ENCODE measurements at regions not wholly inside any gene's neighbourhood (a gene's known extent, or its start where the extent isn't known, plus 50 kb on each side); places are given as distances from the start of the nearest gene placed in this dataset.

DNA sequence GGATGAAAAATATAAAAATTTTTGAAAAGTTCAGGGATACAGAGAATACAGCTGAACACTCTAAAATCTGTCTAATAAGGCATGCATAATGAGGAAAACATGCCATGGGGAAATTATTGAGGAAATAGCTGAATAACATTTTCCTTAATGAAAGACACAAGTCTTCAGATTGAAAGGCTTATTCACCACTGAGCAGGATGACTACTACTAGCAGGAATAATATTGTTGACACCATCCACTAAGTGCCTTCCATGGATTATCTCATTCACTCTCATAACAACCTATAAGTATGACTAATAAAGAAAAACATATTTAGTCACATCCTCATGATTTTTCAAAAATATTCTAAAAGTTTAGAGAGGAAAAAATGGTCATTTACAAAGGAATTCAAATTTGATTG lies 96.7 kb upstream of the FER start:
- no peak for DNase-seq (ENCODE audit: low read depth in 4 of 4, low spot score in 2 of 4)

DNA sequence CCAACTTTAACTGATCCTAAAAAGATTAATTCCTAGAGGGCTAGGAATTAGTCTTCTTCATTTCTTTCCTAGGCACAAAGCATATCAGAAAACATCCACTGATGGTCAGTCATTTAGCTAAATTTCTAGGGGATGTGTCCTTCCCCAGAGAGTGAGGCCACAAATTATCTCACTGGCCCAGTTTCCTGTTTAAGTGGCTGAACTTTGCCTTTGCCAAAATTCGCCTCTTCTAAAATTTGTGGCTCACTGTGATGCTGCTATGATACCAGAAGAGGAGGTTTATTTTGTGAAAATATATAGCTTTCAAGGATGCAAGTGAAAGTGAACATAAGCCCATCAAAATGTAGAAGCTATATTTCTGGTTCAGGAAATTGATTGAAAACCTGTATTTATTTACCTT lies 98.1 kb upstream of the FER start:
- DNase-seq (ENCODE audit: low read depth in 4 of 4, low spot score in 2 of 4), result no peak

DNA sequence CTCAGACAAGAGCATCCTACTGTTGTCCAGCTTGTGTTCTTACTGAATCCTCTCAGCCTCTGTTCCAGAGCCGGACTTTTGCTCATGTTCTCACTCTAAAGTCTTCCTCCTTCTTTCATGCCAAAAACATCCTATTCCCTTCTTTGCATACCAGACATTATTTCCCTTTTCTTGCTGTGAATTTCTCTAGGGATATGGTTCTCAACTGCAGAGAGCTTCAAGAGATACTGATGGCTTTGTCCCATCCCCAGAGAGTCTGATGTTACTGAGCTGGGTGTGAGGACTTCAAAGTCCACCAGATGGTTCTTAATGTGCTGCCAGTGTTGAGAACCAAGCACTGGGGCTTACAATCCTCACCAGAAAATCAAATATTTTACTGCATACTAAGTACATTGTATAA lies 98.6 kb upstream of the FER start:
- DNase-seq (ENCODE audit: low read depth in 4 of 4, low spot score in 2 of 4), result no peak

DNA sequence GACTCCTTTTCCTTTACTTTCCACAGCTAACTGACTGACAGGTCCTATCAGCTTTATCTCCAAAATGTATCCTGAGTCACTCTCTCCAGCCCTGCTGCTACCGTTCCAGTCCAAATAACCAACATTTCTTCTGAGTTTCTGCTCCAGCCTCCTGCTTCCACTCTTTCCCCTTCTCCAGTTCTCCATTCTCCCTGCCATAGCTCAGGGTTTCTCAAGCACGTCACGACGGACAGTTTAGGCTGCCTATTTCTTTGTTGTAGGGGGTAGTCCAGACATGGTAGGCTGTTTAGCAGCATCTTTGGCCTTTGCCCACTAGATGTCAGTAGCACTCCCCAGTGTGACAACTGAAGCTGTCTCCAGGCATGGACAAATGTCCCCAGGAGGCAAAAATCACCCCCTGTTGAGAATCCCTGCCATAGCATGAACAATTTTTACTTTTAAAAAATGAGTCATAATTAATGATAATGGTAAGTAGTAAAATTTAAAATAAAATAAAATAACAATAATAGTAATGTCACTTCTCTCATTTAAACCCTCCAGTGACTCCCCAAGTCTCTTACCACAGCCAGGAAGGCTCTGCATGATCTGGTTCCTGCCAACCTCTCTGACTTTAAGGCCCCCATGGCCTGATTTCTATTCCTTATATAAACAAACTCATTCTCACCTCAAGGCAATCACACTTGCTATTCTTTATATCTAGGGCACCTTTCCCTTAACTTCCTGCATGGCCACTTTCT lies 105.4 kb upstream of the FER start:
- peak in 2 of 4 donors; percentile 38 to 53 for DNase-seq (ENCODE audit: low read depth in 4 of 4, low spot score in 2 of 4)

DNA sequence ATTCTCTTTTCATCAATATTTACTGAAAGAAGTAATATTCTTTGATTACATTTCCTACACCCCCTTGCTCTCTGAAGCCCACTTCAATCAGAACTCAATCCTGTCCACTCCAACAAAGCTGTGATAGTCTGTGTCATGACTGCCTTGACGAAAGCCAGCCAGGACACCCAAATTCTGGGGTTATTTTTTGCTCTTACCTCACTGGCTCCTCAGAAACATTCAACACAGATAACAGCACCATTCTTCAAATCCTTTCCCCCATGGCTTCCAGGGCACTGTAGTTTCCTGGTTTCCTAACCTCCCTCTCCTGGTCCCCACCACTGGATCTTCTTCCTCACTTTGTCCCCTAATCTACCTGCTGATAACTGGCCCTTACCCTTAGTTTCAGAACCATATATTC lies 106.1 kb upstream of the FER start:
- no peak for DNase-seq (ENCODE audit: low read depth in 4 of 4, low spot score in 2 of 4)

DNA sequence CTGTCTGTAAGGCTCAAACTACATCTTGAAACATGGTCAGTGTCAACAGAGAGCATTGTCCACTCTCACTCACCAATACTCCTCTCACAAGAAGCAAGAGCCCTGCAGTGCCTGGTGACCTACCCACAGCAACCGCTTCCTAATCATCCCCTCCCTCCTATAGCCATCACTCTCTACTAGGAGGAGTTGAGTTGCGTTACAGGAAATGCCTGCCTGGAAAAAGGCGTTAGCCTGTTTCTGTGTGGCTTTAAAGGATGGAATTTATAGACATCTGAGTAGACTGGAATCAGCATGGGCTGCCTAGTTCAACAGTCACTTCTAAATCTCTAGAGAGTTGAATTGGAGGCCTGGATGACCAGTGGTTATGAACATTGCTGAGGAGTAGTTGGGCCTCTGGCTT lies 108.3 kb upstream of the FER start:
- DNase-seq (ENCODE audit: low read depth in 4 of 4, low spot score in 2 of 4), result no peak

DNA sequence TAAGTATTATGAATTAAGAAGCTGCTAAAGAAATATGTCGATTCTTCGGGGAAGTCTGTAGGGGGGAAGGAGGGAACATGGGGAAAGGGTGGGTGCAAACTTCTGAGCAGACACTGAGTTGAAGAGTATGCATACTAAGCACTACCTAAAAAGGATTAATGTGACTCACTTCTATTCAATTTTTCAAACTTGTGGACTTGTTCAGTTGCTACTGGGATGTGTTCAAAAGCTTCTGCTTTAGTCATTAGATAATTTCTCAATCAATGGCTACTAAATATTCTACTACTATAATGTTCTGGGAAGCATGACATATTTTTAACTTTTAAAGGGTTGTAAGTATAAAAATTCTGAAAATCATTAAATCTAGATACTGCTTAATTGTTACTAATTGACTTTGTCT lies 109.7 kb upstream of the FER start:
- no peak for DNase-seq (ENCODE audit: low read depth in 4 of 4, low spot score in 2 of 4)

DNA sequence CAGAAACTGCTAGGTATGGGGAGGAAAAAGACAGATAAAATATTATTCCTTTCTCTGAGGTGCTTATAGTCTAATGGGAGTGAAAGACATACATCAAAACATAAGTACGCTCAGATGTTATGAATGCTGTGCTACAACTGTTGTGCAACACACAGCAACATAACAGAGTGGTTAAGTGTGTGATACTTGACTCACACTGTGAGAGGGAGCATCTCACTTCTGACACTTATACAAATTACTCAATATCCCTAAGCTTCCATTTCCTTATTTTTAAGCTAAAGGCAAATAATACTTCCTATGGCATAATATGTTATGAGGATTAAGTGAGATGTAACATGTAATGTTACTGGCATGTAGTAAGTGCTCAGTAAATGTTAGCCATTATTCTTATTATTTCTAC lies 110.6 kb upstream of the FER start:
- no peak for DNase-seq (ENCODE audit: low read depth in 4 of 4, low spot score in 2 of 4)

DNA sequence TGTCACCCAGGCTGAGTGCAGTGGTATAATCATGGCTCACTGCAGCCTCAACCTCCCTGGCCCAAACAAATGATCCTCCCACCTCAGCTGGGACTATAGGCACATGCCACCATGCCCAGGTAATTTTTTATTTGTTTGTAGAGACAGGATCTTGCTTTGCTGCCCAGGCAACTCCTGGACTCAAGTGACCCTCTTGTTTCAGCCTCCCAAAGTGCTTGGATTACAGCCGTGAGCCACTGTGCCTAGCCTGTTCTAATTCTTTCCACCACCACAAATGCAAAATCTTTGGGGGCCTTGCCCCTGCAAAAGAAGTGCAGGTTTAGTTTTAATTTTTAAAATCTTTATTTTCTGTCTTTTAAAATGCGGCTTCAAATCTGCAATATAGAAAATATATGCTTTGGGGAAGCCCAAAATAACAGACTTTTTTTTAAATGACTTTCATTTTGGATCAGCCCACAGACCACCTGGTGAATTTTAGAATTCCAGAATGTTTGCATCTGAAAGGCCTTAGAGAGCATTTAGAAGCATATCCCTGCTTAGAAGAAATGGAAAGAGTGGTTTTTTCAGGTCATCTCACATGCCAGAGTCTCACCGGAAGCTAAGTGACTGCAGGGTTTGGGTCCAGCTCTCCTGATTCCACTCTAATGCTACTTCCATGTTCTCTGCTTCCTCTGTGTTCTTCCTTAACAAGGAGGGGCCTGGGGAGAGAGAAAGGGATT lies 111.4 kb upstream of the FER start:
- no peak for DNase-seq (ENCODE audit: low read depth in 4 of 4, low spot score in 2 of 4)

DNA sequence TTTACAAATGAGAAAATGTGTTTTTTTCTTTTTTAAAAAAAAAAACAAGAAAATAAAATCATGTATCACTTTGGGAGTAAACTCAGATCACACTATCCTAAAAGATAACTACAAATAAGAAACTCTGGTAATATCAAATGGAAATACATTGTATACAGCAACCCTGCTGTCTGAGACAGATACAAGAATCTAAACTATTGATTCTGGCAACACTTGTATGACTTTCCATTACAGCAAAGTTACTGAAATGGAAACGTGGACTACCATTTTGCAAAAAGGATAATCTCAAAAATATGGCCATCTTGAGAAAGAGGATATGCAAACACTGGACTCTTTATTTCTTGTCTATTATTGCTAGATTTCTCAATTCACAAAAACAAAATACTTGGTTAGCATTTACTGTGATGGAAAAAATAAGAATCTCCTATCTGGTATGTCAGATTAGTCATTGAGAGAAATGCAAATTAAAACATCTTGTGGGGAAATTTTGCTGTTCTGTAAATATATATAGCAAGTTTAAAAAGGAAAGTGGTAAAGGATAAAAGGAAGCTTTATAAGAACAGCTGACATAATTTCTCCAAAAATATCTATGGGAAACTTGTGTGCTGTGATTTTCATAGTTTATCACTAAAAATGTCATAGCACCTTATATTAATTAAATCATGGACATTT lies 112.9 kb upstream of the FER start:
- no peak for DNase-seq (ENCODE audit: low read depth in 4 of 4, low spot score in 2 of 4)

DNA sequence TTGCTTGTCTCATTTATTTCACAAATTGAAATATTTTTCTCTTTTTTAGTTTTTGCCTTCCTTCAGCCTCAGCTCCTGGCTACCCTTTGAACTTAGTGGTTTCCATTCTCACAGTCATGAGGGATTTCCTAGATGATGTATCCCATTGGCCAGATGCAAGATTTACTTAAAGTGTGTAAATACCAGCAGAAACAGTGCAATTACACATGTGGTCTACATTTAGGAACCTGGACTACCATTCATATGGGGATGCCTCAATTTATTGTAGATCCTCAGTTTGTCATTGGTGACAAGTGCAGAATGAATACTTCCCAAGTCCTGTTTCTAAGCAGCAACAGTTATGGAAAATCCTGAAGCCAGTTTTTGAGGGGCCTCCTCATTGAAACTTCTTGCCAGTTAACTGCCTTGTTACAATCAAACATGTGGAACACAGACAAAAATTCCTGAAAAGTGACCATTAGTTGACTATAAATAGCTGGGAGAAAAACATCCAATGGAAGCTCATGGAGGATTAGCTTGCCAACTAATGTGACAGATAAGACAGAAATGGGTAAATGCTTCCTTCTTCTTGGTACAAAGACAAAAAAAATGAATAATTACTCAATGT lies 113.6 kb upstream of the FER start:
- no peak for DNase-seq (ENCODE audit: low read depth in 4 of 4, low spot score in 2 of 4)

DNA sequence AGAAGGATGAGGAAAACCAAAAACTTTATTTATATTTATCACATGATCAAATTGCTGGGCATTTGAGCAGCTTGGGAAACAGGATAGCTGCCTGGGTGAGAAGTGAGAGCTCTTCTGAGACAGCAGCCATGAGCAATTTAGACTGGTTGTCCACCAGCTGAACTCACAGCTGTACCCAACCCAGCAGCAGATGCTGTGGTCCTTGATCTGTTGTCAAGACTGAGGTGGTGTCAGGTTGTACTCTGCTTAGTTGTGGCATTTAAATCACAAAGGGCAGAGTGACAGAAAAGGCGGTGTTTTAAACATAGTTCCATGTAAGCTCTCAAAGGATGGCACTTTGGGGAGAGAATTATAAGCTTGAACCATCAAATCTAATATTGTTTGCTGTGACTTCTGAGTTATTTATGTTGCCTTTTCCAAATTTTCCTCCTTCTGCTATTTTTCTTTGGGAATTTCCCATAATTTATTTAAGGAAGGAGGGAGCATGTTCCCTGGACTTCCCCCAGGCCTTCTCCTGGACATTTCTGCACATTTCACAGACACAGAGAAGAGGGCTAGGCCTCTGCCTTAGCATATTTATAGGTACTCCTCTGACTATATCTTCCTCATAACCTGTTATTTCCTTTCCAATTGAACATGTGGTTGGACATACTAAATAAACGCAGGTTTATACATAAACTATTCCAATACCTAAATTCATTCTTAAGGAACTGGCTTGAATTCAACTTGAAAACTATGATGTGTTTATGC lies 117.7 kb upstream of the FER start:
- no peak for DNase-seq (ENCODE audit: low read depth in 4 of 4, low spot score in 2 of 4)

DNA sequence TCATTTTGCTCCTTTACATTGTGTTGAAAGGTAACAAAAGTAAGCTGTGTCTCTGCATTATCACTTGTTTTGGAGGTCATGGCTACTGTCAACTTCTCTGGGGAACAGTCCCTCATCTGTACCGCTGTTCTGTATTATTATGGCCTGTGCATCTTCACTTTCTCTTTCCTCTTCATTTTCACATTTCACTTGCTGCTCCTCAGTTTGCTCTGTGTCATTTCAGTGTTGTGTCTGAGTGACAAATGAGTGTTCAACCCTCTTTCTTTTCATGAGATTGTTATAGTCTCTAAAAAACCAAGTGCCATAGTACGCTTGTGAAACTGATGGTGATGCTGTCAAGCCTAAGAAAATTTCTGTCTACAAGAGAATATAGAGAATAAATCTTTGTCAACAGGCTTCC lies 122.0 kb upstream of the FER start:
- DNase-seq (ENCODE audit: low read depth in 4 of 4, low spot score in 2 of 4), result no peak

DNA sequence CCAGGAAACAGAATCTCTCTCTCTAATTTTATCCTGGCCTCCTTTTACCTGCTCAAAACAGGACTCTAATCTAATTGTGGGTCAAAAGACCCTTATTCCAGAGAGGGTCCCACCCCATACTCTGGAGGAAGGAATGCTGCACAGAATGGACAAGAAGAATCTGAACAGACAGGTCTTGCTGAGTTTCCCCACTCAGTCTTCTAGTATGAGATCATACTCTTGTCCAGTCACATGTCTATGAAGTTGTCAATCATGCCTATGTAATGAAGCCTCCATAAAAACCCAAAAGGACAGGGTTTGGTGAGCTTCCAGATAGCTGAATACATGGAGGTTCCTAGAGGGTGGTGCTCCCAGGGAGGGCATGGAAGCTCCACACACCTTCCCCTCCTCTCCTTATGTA lies 123.9 kb upstream of the FER start:
- DNase-seq (ENCODE audit: low read depth in 4 of 4, low spot score in 2 of 4), result no peak

DNA sequence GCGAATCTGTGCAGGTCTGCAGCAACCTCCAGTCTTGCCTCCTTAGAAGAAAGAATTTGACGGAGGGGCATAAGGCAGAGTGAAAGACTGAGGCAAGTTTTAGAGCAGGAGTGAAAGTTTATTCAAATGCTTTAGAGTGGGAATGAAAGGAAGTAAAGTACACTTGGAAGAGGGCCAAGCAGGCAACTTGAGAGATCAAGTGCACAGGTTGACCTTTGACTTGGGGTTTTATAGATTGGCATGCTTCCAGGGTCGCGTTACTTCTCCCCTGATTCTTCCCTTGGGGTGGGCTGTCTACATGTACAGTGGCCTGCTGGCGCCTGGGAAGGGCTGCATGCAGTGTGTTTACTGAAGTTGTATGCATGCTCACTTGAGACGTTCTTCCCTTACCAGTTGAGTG lies 127.2 kb upstream of the FER start:
- DNase-seq (ENCODE audit: low read depth in 4 of 4, low spot score in 2 of 4), result no peak

DNA sequence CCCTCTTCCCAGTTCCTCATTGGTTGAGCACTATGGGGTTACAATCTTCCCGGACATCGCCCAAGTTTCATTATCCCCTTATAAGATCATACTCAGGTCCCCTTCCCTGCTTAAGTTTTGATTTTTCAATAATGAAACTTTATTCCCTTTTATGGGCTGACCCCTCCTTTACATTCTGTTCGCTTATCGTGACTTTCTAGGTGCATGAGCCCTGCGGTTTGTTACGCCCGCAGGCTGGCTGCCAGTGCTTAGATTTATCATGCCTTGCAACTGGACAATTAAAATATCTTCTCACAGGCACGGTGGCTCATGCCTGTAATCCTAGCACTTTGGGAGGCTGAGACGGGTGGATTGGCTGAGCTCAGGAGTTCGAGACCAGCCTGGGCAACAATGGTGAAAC lies 127.9 kb upstream of the FER start:
- DNase-seq (ENCODE audit: low read depth in 4 of 4, low spot score in 2 of 4), result no peak

DNA sequence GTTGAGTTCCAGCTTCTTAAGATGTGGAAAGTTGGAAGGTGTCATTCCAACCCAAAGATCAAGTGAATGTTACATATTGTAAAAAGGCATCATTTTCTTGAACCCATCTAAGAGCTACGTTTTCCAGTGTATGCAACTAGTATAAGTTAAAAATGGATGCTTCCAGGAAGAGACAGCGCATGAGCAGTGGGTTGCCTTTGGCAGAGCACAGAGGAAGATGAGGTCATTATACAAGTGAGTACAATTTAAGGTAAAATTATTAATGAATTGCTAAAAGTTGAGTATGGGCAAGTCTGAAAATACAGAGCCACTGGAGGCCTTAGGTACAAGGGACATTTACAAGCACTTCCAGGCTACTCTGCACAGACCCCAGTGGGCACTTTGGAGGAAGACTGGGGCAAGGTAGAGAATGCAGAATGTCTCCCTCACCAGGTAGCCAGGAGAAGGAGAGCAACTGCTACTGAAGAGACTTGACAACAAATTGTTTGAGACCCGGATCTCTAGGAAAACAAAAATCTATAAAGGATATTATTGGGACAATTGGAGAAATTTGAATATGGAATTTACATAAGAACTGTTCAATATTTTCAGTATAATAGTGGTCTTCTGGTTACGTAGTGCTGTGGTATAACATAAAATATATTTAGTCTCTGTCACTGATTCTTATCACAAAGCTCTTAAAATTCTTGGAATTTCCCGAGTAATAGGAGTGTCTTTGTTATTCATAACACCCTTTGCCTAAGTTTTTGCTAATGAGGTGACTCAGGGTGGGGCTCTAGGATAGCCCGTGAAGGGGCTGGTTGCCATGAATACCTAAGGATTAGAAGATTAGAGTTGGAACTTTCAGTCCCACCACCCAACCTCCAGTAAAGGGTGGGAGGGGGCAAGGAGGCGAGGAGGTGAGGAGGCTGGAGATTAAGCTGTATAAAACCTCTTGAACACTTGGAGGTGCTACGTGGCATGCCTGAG lies 129.9 kb upstream of the FER start:
- no peak for DNase-seq (ENCODE audit: low read depth in 4 of 4, low spot score in 2 of 4)

DNA sequence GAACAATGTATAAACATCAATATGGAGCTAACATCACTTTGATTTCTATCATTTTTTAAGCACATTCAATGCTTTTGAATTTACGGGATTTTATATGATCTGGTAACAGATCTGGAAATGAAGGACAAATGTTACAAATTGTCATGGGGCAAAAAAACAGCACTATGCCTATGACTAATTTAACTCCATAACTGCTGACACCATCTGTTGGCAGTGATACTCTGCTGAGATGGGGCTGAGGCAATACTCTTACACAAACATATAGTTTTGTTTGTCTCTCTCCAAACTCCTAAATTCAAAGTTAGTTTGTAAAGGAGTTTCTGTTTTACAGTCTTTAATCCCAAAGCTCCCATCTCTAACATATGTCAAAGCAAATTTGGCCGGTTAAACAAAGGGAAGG lies 132.5 kb upstream of the FER start:
- DNase-seq (ENCODE audit: low read depth in 4 of 4, low spot score in 2 of 4), result no peak

DNA sequence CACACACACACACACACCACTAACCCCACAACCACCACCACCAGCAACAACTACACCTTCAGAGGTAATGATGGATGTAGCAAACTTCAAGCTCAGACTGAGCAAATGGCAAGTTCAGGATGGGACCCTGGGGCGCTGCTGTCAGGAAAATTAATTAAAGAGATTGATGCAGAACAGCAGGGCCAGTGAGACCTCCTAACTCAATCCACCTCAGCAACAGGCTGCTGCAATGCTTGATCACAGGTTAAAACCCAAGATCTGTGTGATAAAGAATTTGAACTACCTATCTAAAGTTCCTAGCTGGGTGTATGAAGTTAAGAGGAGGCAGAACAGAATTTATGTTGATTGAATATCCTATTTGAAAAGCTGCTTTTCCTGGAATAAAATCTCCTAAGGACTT lies 140.3 kb upstream of the FER start:
- DNase-seq (ENCODE audit: low read depth in 4 of 4, low spot score in 2 of 4), result no peak

DNA sequence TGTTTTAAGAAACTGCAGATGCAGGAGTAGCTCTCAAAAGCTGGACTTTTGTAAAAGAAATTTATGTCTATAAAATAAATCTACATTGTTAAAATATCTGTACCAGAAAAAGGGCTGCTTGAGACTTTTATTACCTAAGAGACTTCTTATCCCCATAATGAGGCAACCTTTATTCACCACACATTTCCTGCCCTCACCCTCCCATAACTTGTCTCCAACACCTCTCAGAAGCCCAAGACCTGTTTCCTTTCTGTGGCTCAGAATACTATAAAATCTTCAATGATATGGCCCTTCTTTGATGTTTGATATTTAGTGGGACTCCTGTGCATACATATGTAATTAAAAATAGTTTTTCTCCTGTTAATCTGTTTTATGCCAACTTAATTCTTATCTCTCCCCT lies 141.5 kb upstream of the FER start:
- no peak for DNase-seq (ENCODE audit: low read depth in 4 of 4, low spot score in 2 of 4)

All from left renal cortex interstitium (tissue), 4 donors.